Mesenchymal stem cell (in vitro differentiated cells and primary cell): ENCODE measurements at regions not wholly inside any gene's neighbourhood (a gene's known extent, or its start where the extent isn't known, plus 50 kb on each side); places are given as distances from the start of the nearest gene placed in this dataset.
A peak's percentile ranks its signal among the peaks of the same experiment; 100 is the strongest.

ENCODE experiments used
- DNase-seq: peaks from one replicate; pipeline ENCODE4 v3.0.0-alpha.2; 2013
- H2AFZ ChIP-seq: one replicate; pipeline ENCODE4 v1.6.1; 2013; ENCODE audit warnings: low read depth, mild to moderate bottlenecking, control low read depth, inconsistent platforms, low read length, moderate library complexity
- H2AK5ac ChIP-seq: 2 replicates; pipeline ENCODE4 v1.6.1; 2013; ENCODE audit warnings: low read length, moderate library complexity, mild to moderate bottlenecking, inconsistent platforms; ENCODE audit not compliant: severe bottlenecking
- H2BK120ac ChIP-seq: one replicate; pipeline ENCODE4 v1.6.1; 2013; ENCODE audit warnings: low read depth, mild to moderate bottlenecking, inconsistent platforms, low read length, moderate library complexity
- H2BK12ac ChIP-seq, 2 experiments: one replicate each; pipeline ENCODE4 v1.6.1; 2013; ENCODE audit warnings: inconsistent platforms in 2 of 2, low read length in 2 of 2, mild to moderate bottlenecking in 2 of 2, moderate library complexity in 2 of 2, control low read depth in 1 of 2
- H2BK15ac ChIP-seq: one replicate; pipeline ENCODE4 v1.6.1; 2013; ENCODE audit warnings: mild to moderate bottlenecking, low read depth, inconsistent platforms; ENCODE audit not compliant: poor library complexity, severe bottlenecking
- H2BK5ac ChIP-seq: 2 replicates; pipeline ENCODE4 v1.6.1; 2013; ENCODE audit warnings: low read depth, mild to moderate bottlenecking, low read length, control low read depth, inconsistent platforms; ENCODE audit not compliant: poor library complexity, severe bottlenecking
- H3K14ac ChIP-seq, 2 experiments: one replicate each; pipeline ENCODE4 v1.6.1; 2013; ENCODE audit warnings: inconsistent platforms in 2 of 2, low read length in 2 of 2, control low read depth in 1 of 2, mild to moderate bottlenecking in 1 of 2, moderate library complexity in 1 of 2
- H3K18ac ChIP-seq, 2 experiments: one replicate each; pipeline ENCODE4 v1.6.1; 2013; ENCODE audit warnings: inconsistent platforms in 2 of 2, low read length in 2 of 2, control low read depth in 1 of 2, low read depth in 1 of 2, mild to moderate bottlenecking in 1 of 2
- H3K23ac ChIP-seq, 2 experiments: one replicate each; pipeline ENCODE4 v1.6.1; 2013; ENCODE audit warnings: inconsistent platforms in 2 of 2, low read length in 2 of 2, mild to moderate bottlenecking in 2 of 2, moderate library complexity in 2 of 2, control low read depth in 1 of 2
- H3K27ac ChIP-seq: 2 replicates; pipeline ENCODE4 v1.5.1; 2013; ENCODE audit warnings: mild to moderate bottlenecking, moderate library complexity, low read length, control low read depth, inconsistent platforms; ENCODE audit not compliant: poor library complexity, severe bottlenecking
- H3K27me3 ChIP-seq, 2 experiments: 2 replicates each; pipeline versions ENCODE4 v1.6.1 to v1.7.0; 2013; ENCODE audit warnings: low read length in 2 of 2, mild to moderate bottlenecking in 2 of 2, moderate library complexity in 2 of 2, control low read depth in 1 of 2, inconsistent platforms in 1 of 2; ENCODE audit not compliant: control insufficient read depth in 1 of 2, insufficient read depth in 1 of 2
- H3K36me3 ChIP-seq, 2 experiments: 2 replicates each; pipeline versions ENCODE4 v1.6.1 to v1.7.0; 2013; ENCODE audit warnings: low read length in 2 of 2, control low read depth in 1 of 2, inconsistent platforms in 1 of 2, low read depth in 1 of 2, mild to moderate bottlenecking in 1 of 2; ENCODE audit not compliant: insufficient read depth in 2 of 2, control insufficient read depth in 1 of 2
- H3K4ac ChIP-seq, 2 experiments: one replicate each; pipeline ENCODE4 v1.6.1; 2013; ENCODE audit warnings: inconsistent platforms in 2 of 2, low read length in 2 of 2, mild to moderate bottlenecking in 2 of 2, moderate library complexity in 2 of 2, control low read depth in 1 of 2, low read depth in 1 of 2
- H3K4me1 ChIP-seq: 2 replicates; pipeline ENCODE4 v1.6.1; 2013; ENCODE audit warnings: low read depth, low read length, control low read depth; ENCODE audit not compliant: control insufficient read depth, insufficient read depth
- H3K4me2 ChIP-seq: 2 replicates; pipeline ENCODE4 v1.6.1; 2013; ENCODE audit warnings: low read length, mild to moderate bottlenecking, inconsistent platforms; ENCODE audit not compliant: poor library complexity, severe bottlenecking
- H3K4me3 ChIP-seq, 2 experiments: 2 replicates each; pipeline versions ENCODE4 v1.5.1 to v1.7.0; 2013; ENCODE audit warnings: low read length in 2 of 2, mild to moderate bottlenecking in 2 of 2, control low read depth in 1 of 2, low read depth in 1 of 2; ENCODE audit not compliant: insufficient read depth in 1 of 2
- H3K79me1 ChIP-seq: replicated peaks from 2 replicates; pipeline ENCODE4 v1.6.1; 2013; ENCODE audit warnings: mild to moderate bottlenecking, control low read depth, low read length, inconsistent platforms; ENCODE audit not compliant: poor library complexity, severe bottlenecking
- H3K9ac ChIP-seq: 2 replicates; pipeline ENCODE4 v1.7.0; 2013; ENCODE audit warnings: mild to moderate bottlenecking, low read length, moderate library complexity
- H3K9me3 ChIP-seq: 2 replicates; pipeline ENCODE4 v1.7.0; 2013; ENCODE audit warnings: mild to moderate bottlenecking, low read length; ENCODE audit not compliant: control insufficient read depth
- H4K8ac ChIP-seq: one replicate; pipeline ENCODE4 v1.6.1; 2013; ENCODE audit warnings: inconsistent platforms, mild to moderate bottlenecking, low read length, moderate library complexity
- H4K91ac ChIP-seq: one replicate; pipeline ENCODE4 v1.6.1; 2013; ENCODE audit warnings: mild to moderate bottlenecking, low read length, inconsistent platforms
- WGBS: methylation state at CpG from one replicate; pipeline ENCODE4 v1.1.7; 2013; ENCODE audit warnings: mixed read lengths; 5-methylcytosine and 5-hydroxymethylcytosine counted together

DNA sequence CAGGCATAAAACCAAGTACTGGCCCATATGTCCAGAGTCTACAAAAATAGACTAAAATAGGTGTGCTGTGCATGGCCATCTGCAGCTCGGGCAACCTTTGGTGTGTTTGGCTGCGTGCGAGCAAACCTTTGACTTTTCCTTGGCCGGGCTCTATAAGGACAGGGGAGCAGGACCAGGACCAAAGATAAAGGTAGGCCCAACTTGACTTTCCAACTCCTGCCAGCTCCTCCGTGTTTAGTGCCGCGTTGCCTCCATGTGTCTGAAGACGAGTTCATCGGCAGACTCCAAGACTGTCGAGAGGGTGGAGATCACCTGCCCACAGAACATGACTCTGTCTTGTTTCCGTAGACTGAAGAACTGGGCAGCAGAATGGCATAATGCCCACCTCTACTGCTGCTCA, 375.5 kb downstream of the IRS2 start:
- H4K8ac ChIP-seq: no peak overlapping the region
- no peak overlapping the region for H2BK120ac ChIP-seq
- 89% methylated on average over 11 of the region's 11 CpGs for WGBS
- no peaks in the 10 kb centered on the region for H3K36me3 ChIP-seq
- no peak overlapping the region for H3K27ac ChIP-seq
- no peak overlapping the region for H3K9ac ChIP-seq
- no peak overlapping the region for H2BK12ac ChIP-seq
- H3K27me3 ChIP-seq: no peaks in the 10 kb centered on the region
- H2BK5ac ChIP-seq: no peak overlapping the region
- no peak overlapping the region for H3K4ac ChIP-seq
- no peak overlapping the region for H2BK15ac ChIP-seq
- no peaks in the 10 kb centered on the region for H3K79me1 ChIP-seq
- no peak for DNase-seq
- H3K14ac ChIP-seq: no peak overlapping the region
- H3K4me2 ChIP-seq: no peak overlapping the region
- H2AK5ac ChIP-seq: no peak overlapping the region
- no peak overlapping the region for H2AFZ ChIP-seq
- H4K91ac ChIP-seq: no peak overlapping the region
- H3K9me3 ChIP-seq: no peaks in the 10 kb centered on the region
- no peak overlapping the region for H3K18ac ChIP-seq
- H3K4me1 ChIP-seq: peaks cover 4% of the 10 kb centered on the region
- H3K4me3 ChIP-seq: no peak overlapping the region
- no peak overlapping the region for H3K23ac ChIP-seq

DNA sequence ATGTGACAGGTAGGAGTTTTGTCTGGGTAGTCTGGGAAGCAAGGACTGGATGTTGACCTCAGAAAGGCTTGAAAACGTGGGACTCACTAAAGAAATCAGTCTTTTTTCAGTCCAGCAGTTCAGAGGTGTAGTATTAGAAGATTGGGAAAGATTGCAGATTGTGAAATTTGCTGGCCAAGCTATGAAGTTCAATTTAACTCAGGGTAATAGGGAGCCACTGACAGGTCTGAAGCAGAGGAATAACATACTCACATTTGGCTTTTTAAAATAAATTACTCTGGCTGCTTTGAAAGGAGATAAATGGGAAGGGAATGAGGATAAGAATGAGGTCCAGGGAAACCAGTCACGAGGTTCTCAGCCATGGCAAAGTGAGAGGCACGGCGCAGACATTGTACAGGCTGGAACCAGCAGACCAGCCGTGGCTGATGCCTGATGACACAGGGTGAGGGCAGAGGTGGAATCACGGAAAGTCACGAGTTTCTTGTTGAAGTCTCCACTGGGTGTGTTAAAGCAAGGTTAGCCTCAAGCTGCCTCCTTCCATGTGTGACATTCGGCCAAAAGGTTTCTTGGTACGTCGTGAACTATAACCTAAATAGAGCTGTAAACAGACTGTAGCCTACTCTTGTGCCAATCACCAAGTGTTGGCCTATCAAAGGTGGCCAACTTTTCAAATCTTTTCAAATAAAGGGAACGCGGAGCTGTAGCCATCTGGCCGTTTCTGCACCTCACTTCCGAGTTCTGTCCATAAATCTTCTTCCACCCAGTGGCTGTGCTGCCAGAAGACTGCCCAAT, 377.6 kb downstream of the IRS2 start:
- 88% methylated on average over 14 of the region's 14 CpGs for WGBS
- H2BK120ac ChIP-seq: no peak overlapping the region
- no peak overlapping the region for H3K27ac ChIP-seq
- H3K23ac ChIP-seq: no peak overlapping the region
- H2AK5ac ChIP-seq: no peak overlapping the region
- no peak overlapping the region for H3K4ac ChIP-seq
- no peak overlapping the region for H3K9ac ChIP-seq
- H2AFZ ChIP-seq: no peak overlapping the region
- H3K79me1 ChIP-seq: no peaks in the 10 kb centered on the region
- H4K8ac ChIP-seq: no peak overlapping the region
- no peak for DNase-seq
- peak overlapping the region in 1 of 2 experiments; percentile 21 for H2BK12ac ChIP-seq
- H3K18ac ChIP-seq: peak overlapping the region in 1 of 2 experiments; percentile 26
- no peaks in the 10 kb centered on the region for H3K27me3 ChIP-seq
- no peak overlapping the region for H3K4me3 ChIP-seq
- H4K91ac ChIP-seq: no peak overlapping the region
- H3K14ac ChIP-seq: no peak overlapping the region
- no peaks in the 10 kb centered on the region for H3K36me3 ChIP-seq
- no peak overlapping the region for H2BK15ac ChIP-seq
- peaks cover 4% of the 10 kb centered on the region for H3K4me1 ChIP-seq
- H3K4me2 ChIP-seq: no peak overlapping the region
- no peak overlapping the region for H2BK5ac ChIP-seq
- no peaks in the 10 kb centered on the region for H3K9me3 ChIP-seq

DNA sequence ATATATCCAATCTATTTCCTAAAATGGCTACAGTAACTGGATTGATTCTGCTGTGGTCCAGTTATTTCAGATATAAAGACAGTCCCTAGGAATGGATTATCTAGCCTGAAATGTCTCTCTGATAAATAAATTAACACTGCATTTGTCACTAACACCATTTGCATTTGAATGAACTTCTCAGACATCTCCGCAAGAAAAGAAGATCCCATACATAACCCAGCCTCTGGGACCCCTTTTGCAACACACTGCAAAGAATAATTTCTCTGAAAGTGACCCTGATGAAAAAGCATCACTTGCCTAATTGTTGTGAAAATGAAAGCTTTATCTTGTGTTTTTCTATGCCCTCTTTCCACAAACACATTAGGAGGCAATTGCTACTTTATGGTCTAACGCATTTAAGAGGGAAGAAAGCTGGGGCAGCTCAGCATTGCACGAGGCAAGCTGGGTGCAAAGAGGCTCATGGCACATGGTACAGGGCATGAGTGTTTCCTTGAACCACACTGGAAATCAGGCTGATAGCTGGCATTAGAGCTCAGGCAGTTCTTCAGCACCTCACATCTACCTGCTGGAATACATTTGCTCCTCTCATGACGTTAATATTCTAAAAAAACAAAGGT, 379.9 kb downstream of the IRS2 start:
- Histone ChIP-seq H3K23ac (no peak overlapping the region), H2BK5ac (no peak overlapping the region), H3K9me3 (no peaks in the 10 kb centered on the region), H3K4ac (no peak overlapping the region), H3K14ac (no peak overlapping the region), H2BK15ac (no peak overlapping the region), H3K4me3 (no peak overlapping the region), H4K91ac (no peak overlapping the region), H2BK12ac (no peak overlapping the region), H4K8ac (no peak overlapping the region), H3K27ac (no peak overlapping the region), H2AK5ac (no peak overlapping the region), H2BK120ac (no peak overlapping the region), H3K79me1 (no peaks in the 10 kb centered on the region), H3K9ac (no peak overlapping the region), H3K4me1 (peaks cover 2% of the 10 kb centered on the region), H3K36me3 (no peaks in the 10 kb centered on the region), H3K27me3 (no peaks in the 10 kb centered on the region), H3K18ac (no peak overlapping the region), H2AFZ (no peak overlapping the region), H3K4me2 (no peak overlapping the region)
- DNase-seq: no peak
- 88% methylated on average over 4 of the region's 4 CpGs for WGBS

DNA sequence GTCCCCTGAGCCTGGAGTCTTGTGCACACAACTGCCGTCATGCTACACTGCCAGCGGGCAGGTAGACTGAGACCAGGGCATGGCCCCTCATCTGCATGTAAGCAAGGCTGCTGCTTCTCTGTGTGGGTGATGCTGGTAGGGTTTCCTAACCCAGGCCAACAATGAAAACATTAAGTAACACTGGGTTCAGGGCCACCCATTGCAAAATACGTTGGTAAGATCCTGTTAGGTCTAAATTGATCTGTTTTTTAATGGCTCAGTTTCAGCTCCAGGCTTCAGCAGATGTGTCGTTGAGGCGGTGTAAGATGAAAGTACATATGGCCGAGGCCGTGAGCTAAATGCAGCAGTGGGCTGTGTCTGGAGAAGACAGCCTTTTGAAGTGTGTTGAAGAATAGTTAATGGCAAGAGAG, 383.4 kb downstream of the IRS2 start:
- WGBS: 89% methylated on average over 7 of the region's 7 CpGs
- H3K79me1 ChIP-seq: no peaks in the 10 kb centered on the region
- H3K4me3 ChIP-seq: no peak overlapping the region
- H2AFZ ChIP-seq: peak overlapping the region; percentile 46
- H4K8ac ChIP-seq: peak overlapping the region; percentile 50
- H3K4ac ChIP-seq: peak overlapping the region in 1 of 2 experiments; percentile 30
- no peak overlapping the region for H3K23ac ChIP-seq
- peak overlapping the region in 1 of 2 experiments; percentile 72 for H3K18ac ChIP-seq
- no peak overlapping the region for H2BK12ac ChIP-seq
- no peak overlapping the region for H3K4me2 ChIP-seq
- H2AK5ac ChIP-seq: peak overlapping the region; percentile 49
- H2BK15ac ChIP-seq: no peak overlapping the region
- no peak overlapping the region for H3K27ac ChIP-seq
- H3K14ac ChIP-seq: peak overlapping the region in 1 of 2 experiments; percentile 90
- peaks cover 2% of the 10 kb centered on the region for H3K4me1 ChIP-seq
- H2BK5ac ChIP-seq: no peak overlapping the region
- H3K27me3 ChIP-seq: no peaks in the 10 kb centered on the region
- H3K36me3 ChIP-seq: no peaks in the 10 kb centered on the region
- DNase-seq: no peak
- no peak overlapping the region for H3K9ac ChIP-seq
- no peak overlapping the region for H4K91ac ChIP-seq
- H3K9me3 ChIP-seq: no peaks in the 10 kb centered on the region
- H2BK120ac ChIP-seq: no peak overlapping the region
